ENCODE measurements at regions not wholly inside any gene's neighbourhood (a gene's known extent, or its start where the extent isn't known, plus 50 kb on each side); places are given as distances from the start of the nearest gene placed in this dataset.

GRCh38 chr10:35906155-35906554 lies 264.1 kb upstream of the FZD8 start:
- no peak for TF ChIP-seq CTCF (IDR thresholded peaks at IDR 0.05 in 4 of 5, conservative IDR thresholded peaks at IDR 0.05 in 1 of 5)
- TF ChIP-seq POLR2A (IDR thresholded peaks at IDR 0.05), result no peak

Measured in gastrocnemius medialis (tissue), 4 donors.